ENCODE measurements at regions not wholly inside any gene's neighbourhood (a gene's known extent, or its start where the extent isn't known, plus 50 kb on each side); places are given as distances from the start of the nearest gene placed in this dataset.

- DNase-seq: no peak
Observed at GRCh38 chr1:177632923-177633615, 336.8 kb downstream of the SEC16B start.

DNA sequence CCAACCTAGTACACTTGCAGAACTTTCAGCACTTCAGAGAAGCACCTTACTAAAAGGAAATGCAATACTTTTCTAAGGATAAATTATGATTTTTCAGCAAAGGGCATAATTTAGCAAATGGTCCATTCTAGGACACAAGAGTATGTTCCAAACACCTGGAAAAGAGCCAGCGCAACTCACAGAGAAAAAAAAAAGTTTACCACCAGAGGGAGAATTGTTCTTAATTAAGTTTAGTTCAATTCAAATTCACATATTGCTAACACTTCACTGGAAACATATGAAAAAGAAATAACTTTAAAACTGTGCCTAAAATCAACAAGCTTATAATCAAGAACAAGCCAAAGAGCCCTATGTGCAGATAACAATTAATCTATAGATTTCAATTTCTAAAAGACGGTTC lies 338.1 kb downstream of the SEC16B start:
- no peak for DNase-seq

DNA sequence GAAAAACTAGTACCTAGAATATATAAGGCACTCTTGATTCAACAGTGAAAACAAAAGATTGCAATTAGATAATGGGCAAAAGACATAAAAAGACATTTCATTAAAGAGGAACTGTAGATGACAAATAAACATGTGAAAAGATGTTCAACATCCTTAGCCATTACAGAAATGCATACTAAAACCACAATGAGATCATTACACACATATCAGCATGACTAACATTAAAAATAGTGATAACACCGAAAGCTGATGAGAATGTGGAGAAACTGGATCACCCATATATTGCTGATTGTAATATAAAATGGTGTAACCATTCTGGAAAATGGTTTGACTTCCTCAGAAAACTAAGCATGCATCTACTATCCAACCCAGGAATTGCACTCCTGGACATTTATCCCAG lies 340.3 kb downstream of the SEC16B start:
- no peak for DNase-seq

- DNase-seq: no peak
Observed at GRCh38 chr1:177627148-177627910, 342.5 kb downstream of the SEC16B start.

DNA sequence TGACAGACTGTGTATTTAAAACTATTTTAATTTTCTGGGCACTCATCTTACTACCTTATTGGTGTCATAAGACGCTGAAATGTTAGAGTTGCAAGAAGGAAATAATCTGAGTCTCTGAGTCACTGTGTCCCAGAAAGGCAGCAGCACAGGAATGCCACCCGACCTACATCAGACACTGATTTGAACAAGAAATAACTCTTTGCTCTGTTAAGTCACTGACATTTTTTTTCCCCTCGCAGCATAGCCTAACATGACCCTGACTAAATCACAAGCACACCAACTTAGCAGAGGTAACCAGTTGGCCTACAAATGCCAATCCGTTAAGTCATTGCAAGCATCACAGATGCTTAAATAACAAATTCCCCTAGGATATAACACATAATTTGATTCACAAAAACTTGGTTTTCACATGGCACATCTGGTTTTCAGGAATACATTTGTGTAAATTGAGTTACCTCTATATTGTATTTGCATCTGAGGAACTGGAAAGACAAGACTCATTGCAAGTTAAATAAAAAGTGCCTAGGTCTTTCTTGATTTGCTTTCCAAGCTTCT lies 349.1 kb downstream of the SEC16B start:
- no peak for DNase-seq

GRCh38 chr1:177615251-177615650 lies 354.6 kb downstream of the SEC16B start:
- no peak for DNase-seq

DNA sequence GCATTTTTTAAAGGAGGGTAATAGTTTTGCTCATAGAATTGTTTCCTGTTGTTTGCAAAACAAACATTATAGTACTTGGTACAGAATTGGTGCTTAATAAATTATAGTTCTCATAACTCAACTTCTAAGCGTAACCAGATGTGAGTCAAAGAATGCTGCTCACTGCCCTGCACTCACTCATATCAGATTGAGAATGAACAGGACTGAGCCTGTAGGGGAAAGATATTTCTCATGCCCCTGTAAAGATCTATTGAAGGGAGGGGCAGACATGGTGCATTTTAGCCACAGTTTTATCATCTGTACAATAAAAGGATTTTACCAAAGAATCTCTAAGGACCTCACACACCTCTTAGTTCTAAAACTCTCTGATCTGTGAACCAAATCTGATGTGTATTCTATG lies 358.5 kb downstream of the SEC16B start:
- DNase-seq: no peak

GRCh38 chr1:177609953-177610352 lies 359.9 kb downstream of the SEC16B start:
- no peak for DNase-seq

DNA sequence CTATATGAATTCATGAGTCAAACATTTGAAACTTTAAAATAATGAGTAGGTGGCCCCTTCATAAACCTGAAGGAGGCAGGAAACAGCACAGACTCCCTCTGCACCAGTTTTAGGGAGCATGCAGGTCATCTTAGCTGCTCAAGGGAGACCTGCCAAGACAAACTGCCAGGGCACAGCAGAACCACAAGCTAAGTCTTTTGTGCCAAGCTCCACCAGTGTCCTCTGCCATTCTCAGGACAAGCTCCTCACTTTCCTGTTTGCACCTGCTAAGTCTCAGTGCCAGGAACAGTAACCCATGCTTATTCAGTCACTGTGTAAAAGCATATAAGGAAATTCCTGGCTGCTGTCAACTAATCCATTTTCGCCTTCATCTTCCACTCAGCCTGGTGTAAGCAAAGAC lies 368.9 kb downstream of the SEC16B start:
- no peak for DNase-seq

DNA sequence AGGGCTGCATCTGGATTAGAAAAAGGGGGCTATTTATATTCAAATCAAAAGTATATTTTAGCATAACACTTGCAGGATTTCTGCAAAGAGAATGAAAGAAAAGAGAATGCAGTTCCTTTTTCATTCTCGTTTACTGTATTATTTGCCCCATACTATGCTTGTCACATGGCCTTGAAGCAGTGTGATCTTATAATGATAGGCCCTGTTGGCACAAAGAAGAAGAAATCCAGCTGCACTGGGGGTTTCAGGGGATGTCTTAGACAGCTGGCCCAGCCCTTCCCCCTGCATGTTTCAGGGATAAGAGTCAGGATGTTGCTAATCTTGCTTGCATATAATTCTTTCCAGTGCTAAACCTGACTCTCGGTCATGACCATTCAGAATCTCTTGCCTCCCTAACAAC lies 369.5 kb downstream of the SEC16B start:
- DNase-seq: no peak

DNA sequence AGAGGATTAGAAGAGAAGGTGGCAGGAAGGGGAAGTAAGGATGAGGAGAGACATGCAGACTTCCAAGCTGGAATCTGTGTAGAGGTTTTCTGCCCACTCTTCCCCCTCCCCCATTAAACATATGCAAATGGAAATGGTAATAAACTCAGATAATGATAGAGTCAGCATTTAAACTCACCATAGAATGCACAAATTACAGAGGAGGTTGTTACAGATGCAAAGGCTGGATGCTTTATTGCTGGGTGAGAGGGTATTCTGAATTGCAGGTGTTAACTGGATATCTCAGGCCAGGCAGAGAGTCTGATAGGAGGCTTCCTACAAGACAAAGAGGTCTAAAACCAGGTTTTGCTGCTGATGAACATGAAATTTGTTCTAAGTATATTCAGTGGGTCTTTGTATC lies 372.5 kb downstream of the SEC16B start:
- no peak for DNase-seq

- DNase-seq: no peak
Observed at GRCh38 chr1:177596485-177596884, 373.4 kb downstream of the SEC16B start.

DNA sequence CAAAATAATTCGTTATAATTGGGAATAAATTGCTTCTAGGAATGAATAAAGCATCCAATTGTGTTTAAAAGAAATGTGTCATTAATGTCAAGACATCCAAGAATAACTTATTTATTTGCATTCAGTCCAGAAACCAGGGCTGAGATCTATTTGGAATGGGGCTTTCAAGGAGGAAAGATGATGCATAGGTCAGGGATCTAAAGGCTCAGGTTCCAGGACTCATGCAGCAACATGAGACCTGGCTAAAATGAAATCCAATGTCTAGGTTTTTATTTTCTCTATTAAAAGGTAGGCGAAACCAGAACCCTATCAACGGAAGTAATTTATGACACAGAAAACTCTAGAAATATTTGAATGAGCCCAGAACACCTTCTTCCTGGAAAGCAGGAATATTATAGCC lies 376.8 kb downstream of the SEC16B start:
- no peak for DNase-seq

DNA sequence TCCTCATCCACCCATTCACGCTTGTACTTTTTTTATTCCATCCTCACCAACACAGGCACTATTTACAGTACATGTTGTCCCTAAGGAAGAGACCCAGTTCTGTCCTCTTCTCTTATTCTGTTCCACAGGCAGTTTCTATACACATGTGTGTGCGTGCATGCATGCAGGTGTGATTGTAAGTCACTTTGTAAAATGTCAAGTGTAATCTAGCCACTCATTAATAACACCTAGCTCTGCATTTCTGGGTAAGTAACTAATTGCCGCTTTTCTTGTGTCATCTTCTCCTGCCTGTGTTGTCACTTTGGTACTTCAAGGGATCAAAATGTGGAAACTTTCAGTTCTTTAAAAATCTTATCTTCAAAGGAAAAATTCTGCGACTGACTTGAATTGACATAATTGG lies 377.2 kb downstream of the SEC16B start:
- no peak for DNase-seq

GRCh38 chr1:177591155-177591554 lies 378.7 kb downstream of the SEC16B start:
- no peak for DNase-seq

GRCh38 chr1:177589166-177589565 lies 380.7 kb downstream of the SEC16B start:
- DNase-seq: no peak

DNA sequence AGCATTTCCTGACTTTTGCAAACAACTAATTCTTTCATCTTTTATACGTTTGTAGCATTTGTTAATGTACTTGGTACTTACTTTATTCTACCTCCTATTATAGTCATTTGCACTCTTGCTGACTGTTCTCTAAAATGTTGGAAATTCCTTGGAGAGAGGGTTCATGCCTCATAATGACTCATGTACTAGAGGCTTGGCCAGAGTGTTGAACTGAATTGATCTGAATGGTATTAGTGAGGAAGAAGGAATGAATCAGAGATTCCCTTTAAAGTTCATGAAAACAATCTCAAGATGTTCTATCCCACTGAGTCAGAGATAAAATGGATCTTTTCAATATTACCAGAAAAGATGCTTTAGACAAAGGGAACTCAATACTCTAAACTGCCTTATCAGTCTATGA lies 383.4 kb downstream of the SEC16B start:
- DNase-seq: no peak

DNA sequence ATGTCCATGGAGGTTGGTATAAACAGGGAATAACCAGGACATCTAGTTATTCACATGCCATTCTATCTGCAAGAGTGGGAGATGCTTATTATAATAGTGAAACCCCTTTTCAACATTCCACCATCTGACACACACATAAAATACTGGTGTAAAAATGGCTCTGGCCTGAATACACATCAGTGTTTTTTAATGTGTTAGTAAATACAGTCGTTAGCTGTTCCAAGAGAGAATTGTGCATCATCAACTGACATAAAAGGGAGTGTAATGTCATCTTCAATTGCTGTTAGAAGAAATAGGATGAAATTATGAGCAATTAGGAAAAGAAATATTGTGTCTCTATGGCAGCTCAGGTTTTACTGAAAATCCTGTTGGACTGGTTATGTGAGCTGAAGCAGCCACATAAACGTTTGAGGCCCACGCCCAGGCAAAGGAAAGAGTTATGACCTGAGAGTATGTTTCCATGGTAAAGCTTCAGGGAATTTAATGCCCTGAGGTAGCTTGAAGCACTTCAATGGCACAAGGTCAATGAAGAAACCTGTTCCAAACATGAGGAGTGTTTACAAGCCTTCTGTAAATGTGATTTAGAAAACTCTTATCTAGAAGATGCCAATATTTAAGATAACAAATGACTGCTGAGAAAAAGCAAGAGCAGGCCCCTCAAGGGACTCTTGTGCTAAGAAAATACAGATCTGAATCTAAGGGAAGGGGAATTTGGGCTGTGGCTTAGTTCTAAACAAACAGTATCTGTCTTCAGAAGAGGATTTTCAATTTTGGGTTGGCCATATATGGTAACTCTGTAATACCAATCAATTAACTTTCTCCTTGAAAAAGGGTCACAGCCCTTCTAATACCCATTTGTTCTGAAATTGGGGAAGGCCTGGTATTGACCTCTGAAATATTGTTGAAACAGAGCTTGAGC lies 384.3 kb downstream of the SEC16B start:
- DNase-seq: no peak

GRCh38 chr1:177573901-177574300 lies 396.0 kb downstream of the SEC16B start:
- DNase-seq: no peak

DNA sequence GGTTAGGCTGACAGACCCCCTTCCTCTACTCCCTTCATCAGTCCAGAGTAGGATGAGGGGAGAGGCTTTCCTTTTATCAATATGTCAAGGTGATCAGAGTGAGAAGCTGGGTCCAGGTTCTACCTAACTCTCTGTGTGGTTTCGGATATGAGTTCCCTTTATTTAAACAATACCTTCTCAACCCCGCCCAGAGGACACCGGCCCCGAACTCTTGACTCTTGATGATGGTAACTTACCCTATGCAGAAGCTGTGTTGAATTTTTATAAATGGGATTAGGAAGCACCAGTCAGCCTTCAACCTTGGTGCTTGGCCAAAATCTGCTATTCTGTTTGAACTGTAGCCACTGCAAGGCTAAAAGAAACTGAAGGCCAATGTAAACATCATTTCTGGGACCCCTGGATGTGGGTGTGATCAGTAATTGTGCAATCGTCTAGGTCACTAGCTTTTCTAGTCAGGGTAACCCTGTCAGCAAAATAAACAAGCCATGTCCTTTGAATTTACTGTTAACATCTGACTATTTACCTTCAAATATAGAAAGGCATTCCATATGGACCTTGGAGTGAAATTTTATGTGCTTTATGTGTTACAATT lies 398.3 kb downstream of the SEC16B start:
- no peak for DNase-seq

- no peak for DNase-seq
Observed at GRCh38 chr1:177571076-177571475, 398.8 kb downstream of the SEC16B start.

DNA sequence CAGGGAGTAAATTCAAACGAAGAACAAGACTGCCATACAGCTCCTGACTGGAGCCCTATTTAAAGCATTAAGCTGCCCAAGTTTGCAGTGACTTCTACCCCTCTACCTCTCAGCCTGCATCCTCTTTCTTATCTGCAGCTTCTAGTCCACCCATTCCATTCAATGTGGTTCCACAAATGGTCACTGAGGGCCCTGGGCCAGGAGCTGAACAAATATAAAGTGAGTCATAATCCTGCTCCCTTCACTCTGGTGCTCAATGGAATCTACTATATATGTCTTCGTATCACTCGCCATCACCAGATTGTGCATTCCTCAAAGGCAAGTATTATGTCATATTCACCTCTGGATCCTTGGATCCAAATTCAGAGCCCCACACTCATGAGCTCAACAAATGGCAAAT lies 398.7 kb downstream of the BRINP2 start:
- DNase-seq: no peak

DNA sequence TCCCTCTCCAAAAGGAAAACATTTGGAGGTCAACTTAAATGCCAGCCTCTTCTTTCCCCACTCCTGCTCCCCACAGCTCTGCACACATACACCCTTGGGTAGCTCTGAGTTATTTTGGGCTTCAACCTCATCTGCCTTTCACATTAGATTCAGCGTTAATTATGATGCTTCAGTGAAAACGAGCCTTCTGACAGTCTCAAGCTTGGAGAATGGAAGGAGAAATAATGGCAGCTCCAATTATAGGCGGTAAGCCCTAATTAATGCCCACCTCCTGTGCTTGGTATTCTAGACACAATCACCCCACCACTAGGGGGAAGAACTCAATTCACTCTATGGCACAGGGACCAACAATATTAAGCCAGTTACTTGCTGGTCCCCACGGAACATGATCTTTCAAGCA lies 397.9 kb downstream of the BRINP2 start:
- DNase-seq: no peak
